SK-N-SH (cell line): ENCODE measurements at regions not wholly inside any gene's neighbourhood (a gene's known extent, or its start where the extent isn't known, plus 50 kb on each side); places are given as distances from the start of the nearest gene placed in this dataset.

Experiments
- CTCF ChIA-PET: fragments of 300-600, 350-600 bp; formaldehyde crosslinking; extraction: SDS; loops from one replicate; lab custom pipeline; 2021; lab: Yijun Ruan, JAX
- POLR2A ChIA-PET: fragments of 350-600 bp; sonication (Branson Sonifier 250); formaldehyde crosslinking; extraction: SDS; loops from one replicate; lab custom pipeline; 2020; ENCODE audit warnings: antibody characterized with exemption, inconsistent platforms; lab: Yijun Ruan, JAX
- DNase-seq: peaks from one replicate; pipeline ENCODE4 v3.0.0; 2012
- H2AFZ ChIP-seq: fragments of 200-600 bp; sonication (generic); 2 replicates; pipeline ENCODE4 v1.8.1; 2016; ENCODE audit warnings: antibody characterized with exemption, mild to moderate bottlenecking, low read depth
- H3F3A ChIP-seq: fragments of 200-600 bp; sonication (generic); replicated peaks from 2 replicates; pipeline ENCODE3; 2016; ENCODE audit warnings: antibody characterized with exemption, mild to moderate bottlenecking; ENCODE audit not compliant: insufficient read depth
- H3K27ac ChIP-seq, 2 experiments: fragments of 200-500 bp in 1 of 2; fragments of 200-600 bp in 1 of 2; sonication (Bioruptor generic) in 1 of 2; sonication (generic), shearing (Covaris generic) in 1 of 2; 2 replicates each; pipeline versions ENCODE4 v1.5.1 to v1.6.1; 2014 to 2016; ENCODE audit warnings: low read depth in 2 of 2, inconsistent platforms in 1 of 2, low read length in 1 of 2, mild to moderate bottlenecking in 1 of 2, mixed read lengths in 1 of 2
- H3K27me3 ChIP-seq: fragments of 200-600 bp; sonication (generic), shearing (Covaris generic); 2 replicates; pipeline ENCODE4 v1.6.1; 2016; ENCODE audit warnings: mixed run types; ENCODE audit not compliant: insufficient read depth
- H3K36me3 ChIP-seq, 2 experiments: fragments of 200-500 bp in 1 of 2; fragments of 200-600 bp in 1 of 2; sonication (Bioruptor generic) in 1 of 2; sonication (generic) in 1 of 2; replicated peaks in 1 of 2; 2 replicates each; pipeline versions ENCODE3 to v1.5.1; 2014 to 2016; ENCODE audit warnings: low read length in 1 of 2, mild to moderate bottlenecking in 1 of 2; ENCODE audit not compliant: insufficient read depth in 2 of 2, control insufficient read depth in 1 of 2
- H3K4me1 ChIP-seq, 2 experiments: fragments of 200-500 bp in 1 of 2; fragments of 200-600 bp in 1 of 2; sonication (Bioruptor generic) in 1 of 2; sonication (generic), shearing (Covaris generic) in 1 of 2; 2 replicates each; pipeline versions ENCODE4 v1.5.1 to v1.6.1; 2014 to 2016; ENCODE audit warnings: low read depth in 1 of 2, low read length in 1 of 2, mixed run types in 1 of 2; ENCODE audit not compliant: insufficient read depth in 2 of 2, control insufficient read depth in 1 of 2
- H3K4me2 ChIP-seq: fragments of 200-600 bp; sonication (generic), shearing (Covaris generic); 2 replicates; pipeline ENCODE4 v1.6.1; 2017; ENCODE audit warnings: mixed run types
- H3K4me3 ChIP-seq, 2 experiments: fragments of 200-500 bp in 1 of 2; fragments of 200-600 bp in 1 of 2; sonication (Bioruptor generic) in 1 of 2; sonication (generic), shearing (Covaris generic) in 1 of 2; 2 replicates each; pipeline versions ENCODE4 v1.5.1 to v1.8.1; 2014 to 2016; ENCODE audit warnings: low read depth in 2 of 2, inconsistent platforms in 1 of 2, low read length in 1 of 2, mild to moderate bottlenecking in 1 of 2, mixed read lengths in 1 of 2, moderate library complexity in 1 of 2
- H3K79me2 ChIP-seq: fragments of 200-600 bp; sonication (generic); 2 replicates; pipeline ENCODE4 v1.8.1; 2017; ENCODE audit warnings: mild to moderate bottlenecking; ENCODE audit not compliant: insufficient read depth
- H3K9ac ChIP-seq: fragments of 200-600 bp; sonication (generic); 2 replicates; pipeline ENCODE4 v1.6.1; 2017; ENCODE audit warnings: mixed run types
- H3K9me2 ChIP-seq: fragments of 200-600 bp; sonication (generic); 2 replicates; pipeline ENCODE4 v1.6.1; 2017; ENCODE audit warnings: mixed run types
- H3K9me3 ChIP-seq: fragments of 200-600 bp; sonication (generic); 2 replicates; pipeline ENCODE4 v1.6.1; 2017; ENCODE audit warnings: mixed run types, mild to moderate bottlenecking, moderate library complexity
- H4K20me1 ChIP-seq: fragments of 200-600 bp; sonication (generic); 2 replicates; pipeline ENCODE4 v1.6.1; 2017; ENCODE audit warnings: mild to moderate bottlenecking, mixed run types; ENCODE audit not compliant: insufficient read depth
- CHD2 ChIP-seq: fragments of 150-350 bp; IDR thresholded peaks from 2 replicates; pipeline ENCODE4 v1.6.1; 2018; ENCODE audit warnings: low read length; ENCODE audit not compliant: partially characterized antibody
- ELF1 ChIP-seq: IDR thresholded peaks from 2 replicates; pipeline ENCODE4 v1.4.0; 2012
- FOXJ3 ChIP-seq: sonication (generic); formaldehyde crosslinking; IDR thresholded peaks from 2 replicates; pipeline ENCODE4 v1.5.1; 2020; ENCODE audit warnings: mild to moderate bottlenecking, missing genetic modification reagents
- FOXM1 ChIP-seq: IDR thresholded peaks from 2 replicates; pipeline ENCODE4 v1.4.0; 2012; ENCODE audit warnings: low read depth, mild to moderate bottlenecking
- JUND ChIP-seq: IDR thresholded peaks from 2 replicates; pipeline ENCODE4 v1.4.0; 2012
- MEF2A ChIP-seq: IDR thresholded peaks from 2 replicates; pipeline ENCODE4 v1.4.0; 2012; ENCODE audit warnings: low read depth, borderline replicate concordance
- MXI1 ChIP-seq: IDR thresholded peaks from 2 replicates; pipeline ENCODE4 v1.6.1; 2012; ENCODE audit warnings: mild to moderate bottlenecking, low read depth, low read length, improper control_type of control experiment
- NFIC ChIP-seq: IDR thresholded peaks from 2 replicates; pipeline ENCODE4 v1.4.0; 2012; ENCODE audit warnings: borderline replicate concordance
- RAD21 ChIP-seq: IDR thresholded peaks from 2 replicates; pipeline ENCODE4 v1.6.1; 2012; ENCODE audit warnings: mild to moderate bottlenecking, low read length
- RCOR1 ChIP-seq: fragments of 150-350 bp; IDR thresholded peaks from 2 replicates; pipeline ENCODE4 v1.6.1; 2017; ENCODE audit warnings: antibody characterized with exemption, low read length
- SIN3A ChIP-seq: IDR thresholded peaks from 2 replicates; pipeline ENCODE4 v1.6.1; 2012; ENCODE audit warnings: low read depth, mild to moderate bottlenecking, low read length, moderate library complexity, borderline replicate concordance
- TAF1 ChIP-seq: IDR thresholded peaks from 2 replicates; pipeline ENCODE4 v1.6.1; 2012; ENCODE audit warnings: low read depth, mild to moderate bottlenecking, low read length, moderate library complexity, borderline replicate concordance
- TEAD4 ChIP-seq: IDR thresholded peaks from 2 replicates; pipeline ENCODE4 v1.4.0; 2012; ENCODE audit warnings: mild to moderate bottlenecking, borderline replicate concordance; ENCODE audit not compliant: insufficient read depth
- YY1 ChIP-seq: IDR thresholded peaks from 2 replicates; pipeline ENCODE4 v1.4.0; 2012; ENCODE audit warnings: low read depth, mild to moderate bottlenecking
- WGBS: methylation state at CpG from one replicate; pipeline ENCODE4 v1.1.6; 2017; ENCODE audit warnings: low lambda C conversion rate; 5-methylcytosine and 5-hydroxymethylcytosine counted together
- TF ChIP-seq, protein P1 (sequence below): IDR thresholded peaks from 2 replicates; pipeline ENCODE4 v1.6.1; 2012; ENCODE audit warnings: mild to moderate bottlenecking, low read depth, low read length, moderate library complexity
- TF ChIP-seq, protein P2 (sequence below): IDR thresholded peaks from 2 replicates; pipeline ENCODE4 v1.4.0; 2012; ENCODE audit warnings: low read depth, borderline replicate concordance
- TF ChIP-seq, protein P3 (sequence below): fragments of 150-350 bp; IDR thresholded peaks from 2 replicates; pipeline ENCODE4 v1.6.1; 2016; ENCODE audit warnings: mild to moderate bottlenecking, low read depth, low read length
- TF ChIP-seq, protein P4 (sequence below): fragments of 150-350 bp; IDR thresholded peaks from 2 replicates; pipeline ENCODE4 v1.6.1; 2017; ENCODE audit warnings: antibody characterized with exemption, low read length, low read depth, borderline replicate concordance

DNA sequence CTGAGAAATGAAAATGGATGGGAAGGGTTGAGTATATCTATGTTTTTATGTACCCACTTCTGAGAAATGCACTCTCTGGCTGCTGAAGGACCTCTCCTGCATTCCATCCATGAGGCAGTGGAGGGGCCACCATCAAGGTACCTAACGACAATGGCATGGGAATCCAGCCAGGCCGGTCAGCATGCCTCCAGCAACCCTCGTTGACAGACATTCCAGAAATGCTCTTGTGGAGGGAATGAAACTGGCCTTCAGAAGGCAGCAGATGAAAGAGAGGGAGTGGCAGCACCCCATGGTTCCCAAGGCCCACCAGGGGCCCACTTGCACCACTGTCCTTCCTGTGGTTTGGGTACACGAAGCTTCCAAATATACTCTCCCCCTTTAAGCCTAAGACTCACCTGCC is 269.0 kb downstream of the ARHGAP12 start:
- H4K20me1 ChIP-seq, result no peaks in the 10 kb centered on the region
- H3K4me1 ChIP-seq, result no peaks in the 10 kb centered on the region
- no peaks in the 10 kb centered on the region for H3K9me2 ChIP-seq
- H3K79me2 ChIP-seq, result no peaks in the 10 kb centered on the region
- no peak overlapping the region for H3K27ac ChIP-seq
- WGBS, result 80% methylated on average over 1 of the region's 4 CpGs
- H3K9ac ChIP-seq, result no peak overlapping the region
- ChIA-PET CTCF (no interaction called here), POLR2A (no interaction called here)
- no peak overlapping the region for H3K4me2 ChIP-seq
- TF ChIP-seq, protein P1, sequence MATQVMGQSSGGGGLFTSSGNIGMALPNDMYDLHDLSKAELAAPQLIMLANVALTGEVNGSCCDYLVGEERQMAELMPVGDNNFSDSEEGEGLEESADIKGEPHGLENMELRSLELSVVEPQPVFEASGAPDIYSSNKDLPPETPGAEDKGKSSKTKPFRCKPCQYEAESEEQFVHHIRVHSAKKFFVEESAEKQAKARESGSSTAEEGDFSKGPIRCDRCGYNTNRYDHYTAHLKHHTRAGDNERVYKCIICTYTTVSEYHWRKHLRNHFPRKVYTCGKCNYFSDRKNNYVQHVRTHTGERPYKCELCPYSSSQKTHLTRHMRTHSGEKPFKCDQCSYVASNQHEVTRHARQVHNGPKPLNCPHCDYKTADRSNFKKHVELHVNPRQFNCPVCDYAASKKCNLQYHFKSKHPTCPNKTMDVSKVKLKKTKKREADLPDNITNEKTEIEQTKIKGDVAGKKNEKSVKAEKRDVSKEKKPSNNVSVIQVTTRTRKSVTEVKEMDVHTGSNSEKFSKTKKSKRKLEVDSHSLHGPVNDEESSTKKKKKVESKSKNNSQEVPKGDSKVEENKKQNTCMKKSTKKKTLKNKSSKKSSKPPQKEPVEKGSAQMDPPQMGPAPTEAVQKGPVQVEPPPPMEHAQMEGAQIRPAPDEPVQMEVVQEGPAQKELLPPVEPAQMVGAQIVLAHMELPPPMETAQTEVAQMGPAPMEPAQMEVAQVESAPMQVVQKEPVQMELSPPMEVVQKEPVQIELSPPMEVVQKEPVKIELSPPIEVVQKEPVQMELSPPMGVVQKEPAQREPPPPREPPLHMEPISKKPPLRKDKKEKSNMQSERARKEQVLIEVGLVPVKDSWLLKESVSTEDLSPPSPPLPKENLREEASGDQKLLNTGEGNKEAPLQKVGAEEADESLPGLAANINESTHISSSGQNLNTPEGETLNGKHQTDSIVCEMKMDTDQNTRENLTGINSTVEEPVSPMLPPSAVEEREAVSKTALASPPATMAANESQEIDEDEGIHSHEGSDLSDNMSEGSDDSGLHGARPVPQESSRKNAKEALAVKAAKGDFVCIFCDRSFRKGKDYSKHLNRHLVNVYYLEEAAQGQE, result no peak
- TF ChIP-seq FOXJ3 (CRISPR knock-in tag), result no peak
- TF ChIP-seq TAF1, result no peak
- TF ChIP-seq YY1, result no peak
- no peak for TF ChIP-seq JUND
- TF ChIP-seq, protein P2, sequence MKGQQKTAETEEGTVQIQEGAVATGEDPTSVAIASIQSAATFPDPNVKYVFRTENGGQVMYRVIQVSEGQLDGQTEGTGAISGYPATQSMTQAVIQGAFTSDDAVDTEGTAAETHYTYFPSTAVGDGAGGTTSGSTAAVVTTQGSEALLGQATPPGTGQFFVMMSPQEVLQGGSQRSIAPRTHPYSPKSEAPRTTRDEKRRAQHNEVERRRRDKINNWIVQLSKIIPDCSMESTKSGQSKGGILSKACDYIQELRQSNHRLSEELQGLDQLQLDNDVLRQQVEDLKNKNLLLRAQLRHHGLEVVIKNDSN, result no peak
- no peak for TF ChIP-seq MXI1
- TF ChIP-seq SIN3A, result no peak
- H3K9me3 ChIP-seq, result no peaks in the 10 kb centered on the region
- no peaks in the 10 kb centered on the region for H3F3A ChIP-seq
- no peaks in the 10 kb centered on the region for H3K27me3 ChIP-seq
- H3K4me3 ChIP-seq, result no peak overlapping the region
- DNase-seq, result no peak
- H3K36me3 ChIP-seq, result no peaks in the 10 kb centered on the region
- H2AFZ ChIP-seq, result no peak overlapping the region

DNA sequence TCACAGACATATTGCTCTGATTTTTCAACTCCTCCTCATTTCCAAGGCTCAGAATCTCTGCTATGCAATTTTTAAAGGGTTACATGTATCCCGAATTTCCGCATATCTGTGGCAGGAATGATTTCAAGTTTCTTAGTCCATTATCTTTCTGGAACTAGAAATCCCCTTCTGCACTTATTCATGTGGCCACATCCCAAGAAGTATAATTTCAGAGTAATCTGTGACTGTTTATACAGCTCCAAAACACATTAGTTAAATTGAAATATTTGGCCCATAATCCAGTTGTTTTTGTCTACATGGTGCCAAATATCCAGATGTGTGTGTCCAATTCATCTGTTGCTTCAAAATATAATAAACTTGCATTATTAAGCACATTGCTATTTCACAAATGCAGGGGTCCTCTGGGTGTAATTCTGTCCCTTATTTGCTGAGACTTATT is 271.2 kb downstream of the ARHGAP12 start:
- TF ChIP-seq RAD21, result no peak
- TF ChIP-seq RCOR1, result no peak
- TF ChIP-seq, protein P3, sequence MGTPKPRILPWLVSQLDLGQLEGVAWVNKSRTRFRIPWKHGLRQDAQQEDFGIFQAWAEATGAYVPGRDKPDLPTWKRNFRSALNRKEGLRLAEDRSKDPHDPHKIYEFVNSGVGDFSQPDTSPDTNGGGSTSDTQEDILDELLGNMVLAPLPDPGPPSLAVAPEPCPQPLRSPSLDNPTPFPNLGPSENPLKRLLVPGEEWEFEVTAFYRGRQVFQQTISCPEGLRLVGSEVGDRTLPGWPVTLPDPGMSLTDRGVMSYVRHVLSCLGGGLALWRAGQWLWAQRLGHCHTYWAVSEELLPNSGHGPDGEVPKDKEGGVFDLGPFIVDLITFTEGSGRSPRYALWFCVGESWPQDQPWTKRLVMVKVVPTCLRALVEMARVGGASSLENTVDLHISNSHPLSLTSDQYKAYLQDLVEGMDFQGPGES, result no peak
- no peak for TF ChIP-seq MEF2A
- TF ChIP-seq, protein P4, sequence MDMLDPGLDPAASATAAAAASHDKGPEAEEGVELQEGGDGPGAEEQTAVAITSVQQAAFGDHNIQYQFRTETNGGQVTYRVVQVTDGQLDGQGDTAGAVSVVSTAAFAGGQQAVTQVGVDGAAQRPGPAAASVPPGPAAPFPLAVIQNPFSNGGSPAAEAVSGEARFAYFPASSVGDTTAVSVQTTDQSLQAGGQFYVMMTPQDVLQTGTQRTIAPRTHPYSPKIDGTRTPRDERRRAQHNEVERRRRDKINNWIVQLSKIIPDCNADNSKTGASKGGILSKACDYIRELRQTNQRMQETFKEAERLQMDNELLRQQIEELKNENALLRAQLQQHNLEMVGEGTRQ, result no peak
- TF ChIP-seq ELF1, result no peak
- no peak for TF ChIP-seq MXI1
- TF ChIP-seq NFIC, result no peak
- no peak for TF ChIP-seq CHD2
- no peak for TF ChIP-seq FOXM1
- no peak for TF ChIP-seq TEAD4
- Histone ChIP-seq H3K4me2 (no peak overlapping the region), H2AFZ (no peak overlapping the region), H3K27ac (no peak overlapping the region), H3F3A (no peaks in the 10 kb centered on the region), H3K27me3 (no peaks in the 10 kb centered on the region), H3K36me3 (no peaks in the 10 kb centered on the region), H3K79me2 (no peaks in the 10 kb centered on the region), H3K4me3 (no peak overlapping the region), H3K9me3 (no peaks in the 10 kb centered on the region), H3K9me2 (no peaks in the 10 kb centered on the region), H3K4me1 (peaks cover 0 to 6% of the 10 kb centered on the region in 2 experiments; a peak in 1 of 4 replicates), H3K9ac (no peak overlapping the region), H4K20me1 (no peaks in the 10 kb centered on the region)
- 70% methylated on average over 2 of the region's 2 CpGs for WGBS
- ChIA-PET CTCF (no interaction called here), POLR2A (no interaction called here)
- no peak for DNase-seq
